ENCODE measurements at regions not wholly inside any gene's neighbourhood (a gene's known extent, or its start where the extent isn't known, plus 50 kb on each side); places are given as distances from the start of the nearest gene placed in this dataset.

GRCh38 chr7:146004805-146005204, 111.8 kb upstream of the CNTNAP2 start:
- H4K20me1 ChIP-seq (ENCODE audit: control insufficient read depth, extremely low read depth, insufficient read depth, low read length): no peaks in the 10 kb centered on the region
- no peaks in the 10 kb centered on the region for H3K36me3 ChIP-seq (ENCODE audit: control insufficient read depth in 2 of 2, extremely low read depth in 1 of 2, insufficient read depth in 2 of 2, low read length in 2 of 2)
- H3K9me3 ChIP-seq (ENCODE audit: control insufficient read depth, low read depth, low read length): no peaks in the 10 kb centered on the region
- dilution Hi-C loops (cut with MboI; ENCODE audit: extremely low pct_ligation_motif_present, low sequenced_read_pairs): no loop called here
- H2AFZ ChIP-seq (ENCODE audit: control insufficient read depth, low read length): no peak overlapping the region
- H3K9ac ChIP-seq (ENCODE audit: control insufficient read depth, extremely low read depth, insufficient read depth, low read length): no peak overlapping the region
- H3K27me3 ChIP-seq (ENCODE audit: control insufficient read depth, extremely low read depth, insufficient read depth, low read length): no peaks in the 10 kb centered on the region
- no peaks in the 10 kb centered on the region for H3K79me2 ChIP-seq (ENCODE audit: control insufficient read depth, insufficient read depth, low read length)
- no peak overlapping the region for H3K4me2 ChIP-seq (ENCODE audit: control insufficient read depth, extremely low read depth, insufficient read depth, low read depth, low read length)
- H3K4me3 ChIP-seq (ENCODE audit: control insufficient read depth in 2 of 3, extremely low read depth in 1 of 3, insufficient read depth in 2 of 3, low read depth in 1 of 3, low read length in 3 of 3): no peak overlapping the region
- TF ChIP-seq EZH2 (IDR thresholded peaks at IDR 0.05; ENCODE audit: low read length) (no peak), CTCF (optimal IDR thresholded peaks at IDR 0.05 in 1 of 3, IDR thresholded peaks at IDR 0.05 in 1 of 3, conservative IDR thresholded peaks at IDR 0.05 in 1 of 3; ENCODE audit: extremely low read depth in 1 of 3, insufficient read depth in 2 of 3, low read length in 3 of 3) (no peak)
- H3K9me1 ChIP-seq (ENCODE audit: control insufficient read depth, extremely low read depth, insufficient read depth, low read length): no peaks in the 10 kb centered on the region
- H3K4me1 ChIP-seq (ENCODE audit: control insufficient read depth, extremely low read depth, insufficient read depth, low read length): no peaks in the 10 kb centered on the region
- no peak overlapping the region for H3K27ac ChIP-seq (ENCODE audit: control insufficient read depth, insufficient read depth, low read length)
- DNase-seq (ENCODE audit: low read depth, low spot score) (no peak), FAIRE-seq (no peak)

- no peak for DNase-seq (ENCODE audit: low read depth, low spot score)
- Histone ChIP-seq H3K79me2 (ENCODE audit: control insufficient read depth, insufficient read depth, low read length) (no peaks in the 10 kb centered on the region), H3K27me3 (ENCODE audit: control insufficient read depth, extremely low read depth, insufficient read depth, low read length) (no peaks in the 10 kb centered on the region), H3K9me1 (ENCODE audit: control insufficient read depth, extremely low read depth, insufficient read depth, low read length) (no peaks in the 10 kb centered on the region), H3K4me2 (ENCODE audit: control insufficient read depth, extremely low read depth, insufficient read depth, low read depth, low read length) (no peak overlapping the region), H3K4me3 (ENCODE audit: control insufficient read depth in 2 of 3, extremely low read depth in 1 of 3, insufficient read depth in 2 of 3, low read depth in 1 of 3, low read length in 3 of 3) (no peak overlapping the region), H3K36me3 (ENCODE audit: control insufficient read depth in 2 of 2, extremely low read depth in 1 of 2, insufficient read depth in 2 of 2, low read length in 2 of 2) (no peaks in the 10 kb centered on the region), H3K9me3 (ENCODE audit: control insufficient read depth, low read depth, low read length) (no peaks in the 10 kb centered on the region), H4K20me1 (ENCODE audit: control insufficient read depth, extremely low read depth, insufficient read depth, low read length) (no peaks in the 10 kb centered on the region), H3K4me1 (ENCODE audit: control insufficient read depth, extremely low read depth, insufficient read depth, low read length) (no peaks in the 10 kb centered on the region), H3K27ac (ENCODE audit: control insufficient read depth, insufficient read depth, low read length) (no peak overlapping the region), H2AFZ (ENCODE audit: control insufficient read depth, low read length) (no peak overlapping the region), H3K9ac (ENCODE audit: control insufficient read depth, extremely low read depth, insufficient read depth, low read length) (no peak overlapping the region)
- no peak for FAIRE-seq
- TF ChIP-seq CTCF (optimal IDR thresholded peaks at IDR 0.05 in 1 of 3, IDR thresholded peaks at IDR 0.05 in 1 of 3, conservative IDR thresholded peaks at IDR 0.05 in 1 of 3; ENCODE audit: extremely low read depth in 1 of 3, insufficient read depth in 2 of 3, low read length in 3 of 3): no peak
- TF ChIP-seq EZH2 (IDR thresholded peaks at IDR 0.05; ENCODE audit: low read length): no peak
- dilution Hi-C loops (cut with MboI; ENCODE audit: extremely low pct_ligation_motif_present, low sequenced_read_pairs): no loop called here
These were observed 114.0 kb upstream of the CNTNAP2 start for GRCh38 chr7:146002431-146003078.

Data from keratinocyte (primary cell).